LNCAP (cell line): ENCODE measurements at regions not wholly inside any gene's neighbourhood (a gene's known extent, or its start where the extent isn't known, plus 50 kb on each side); places are given as distances from the start of the nearest gene placed in this dataset.

ENCODE experiments used
- CTCF ChIP-seq: fragments of 450-650 bp; IDR thresholded peaks from 2 replicates; pipeline ENCODE4 v1.5.1; 2017; ENCODE audit warnings: mild to moderate bottlenecking

- no peak for TF ChIP-seq CTCF
Measured at GRCh38 chr4:117574085-117574484, 460.2 kb upstream of the NDST3 start.

GRCh38 chr4:117575850-117576249 lies 458.4 kb upstream of the NDST3 start:
- no peak for TF ChIP-seq CTCF

GRCh38 chr4:117577686-117578311 lies 456.5 kb upstream of the NDST3 start:
- no peak for TF ChIP-seq CTCF

GRCh38 chr4:117588771-117589170 lies 445.5 kb upstream of the NDST3 start:
- TF ChIP-seq CTCF = no peak

GRCh38 chr4:117596917-117597480 lies 437.3 kb upstream of the NDST3 start:
- no peak for TF ChIP-seq CTCF

- no peak for TF ChIP-seq CTCF
Measured at GRCh38 chr4:117610706-117611308, 423.5 kb upstream of the NDST3 start.

GRCh38 chr4:117621673-117622072 lies 412.6 kb upstream of the NDST3 start:
- TF ChIP-seq CTCF = no peak
